GM12873 (cell line): ENCODE measurements at regions not wholly inside any gene's neighbourhood (a gene's known extent, or its start where the extent isn't known, plus 50 kb on each side); places are given as distances from the start of the nearest gene placed in this dataset.

Experiments
- CTCF ChIP-seq: IDR thresholded peaks from 2 replicates; pipeline ENCODE4 v1.5.1; 2012; ENCODE audit warnings: low read depth, mild to moderate bottlenecking, moderate library complexity, low read length, control low read depth; ENCODE audit not compliant: insufficient read depth; ENCODE audit errors: missing control alignments

- TF ChIP-seq CTCF = no peak
These were observed 53.1 kb upstream of the TRIM67 start for GRCh38 chr1:231108516-231109302.

- TF ChIP-seq CTCF = no peak
These were observed 54.1 kb upstream of the TRIM67 start for GRCh38 chr1:231107600-231108326.

- no peak for TF ChIP-seq CTCF
These were observed 54.7 kb upstream of the TRIM67 start for GRCh38 chr1:231107151-231107550.

GRCh38 chr1:231106347-231106746, 55.5 kb upstream of the TRIM67 start:
- TF ChIP-seq CTCF = no peak

- no peak for TF ChIP-seq CTCF
These were observed 56.9 kb upstream of the TRIM67 start for GRCh38 chr1:231104917-231105316.

- no peak for TF ChIP-seq CTCF
These were observed 57.9 kb upstream of the TRIM67 start for GRCh38 chr1:231103961-231104360.

GRCh38 chr1:231099996-231100767, 60.1 kb upstream of the FAM89A start:
- no peak for TF ChIP-seq CTCF
